GM19467 (cell line): ENCODE measurements at regions not wholly inside any gene's neighbourhood (a gene's known extent, or its start where the extent isn't known, plus 50 kb on each side); places are given as distances from the start of the nearest gene placed in this dataset.

Source experiments
- ATAC-seq: cut with Tn5 transposase; IDR thresholded peaks from one replicate; pipeline ENCODE4 v1.9.1; 2021; ENCODE audit warnings: mild to moderate bottlenecking, moderate library complexity; ENCODE audit not compliant: unreplicated experiment

- no peak for ATAC-seq
These were observed 171.5 kb upstream of the EEA1 start for GRCh38 chr12:93100610-93101009.

GRCh38 chr12:93101367-93101766 is 172.3 kb upstream of the EEA1 start:
- no peak for ATAC-seq

GRCh38 chr12:93102312-93102711 is 173.2 kb upstream of the EEA1 start:
- ATAC-seq, result no peak

GRCh38 chr12:93102744-93103143 is 173.6 kb upstream of the EEA1 start:
- no peak for ATAC-seq

- ATAC-seq, result no peak
These were observed 174.1 kb upstream of the EEA1 start for GRCh38 chr12:93103154-93103553.

GRCh38 chr12:93104535-93104934 is 175.4 kb upstream of the EEA1 start:
- no peak for ATAC-seq

- no peak for ATAC-seq
These were observed 177.8 kb upstream of the EEA1 start for GRCh38 chr12:93106910-93107309.

GRCh38 chr12:93107514-93108312 is 178.6 kb upstream of the EEA1 start:
- ATAC-seq, result no peak

- ATAC-seq, result no peak
These were observed 179.9 kb upstream of the EEA1 start for GRCh38 chr12:93108985-93109384.

- no peak for ATAC-seq
These were observed 180.6 kb upstream of the EEA1 start for GRCh38 chr12:93109551-93110203.

- no peak for ATAC-seq
These were observed 182.7 kb upstream of the EEA1 start for GRCh38 chr12:93111773-93112172.

- ATAC-seq, result no peak
These were observed 184.4 kb upstream of the EEA1 start for GRCh38 chr12:93113317-93114006.

- ATAC-seq, result no peak
These were observed 186.1 kb upstream of the EEA1 start for GRCh38 chr12:93115198-93115601.

- no peak for ATAC-seq
These were observed 186.6 kb upstream of the EEA1 start for GRCh38 chr12:93115646-93116045.

- no peak for ATAC-seq
These were observed 187.5 kb upstream of the EEA1 start for GRCh38 chr12:93116632-93117031.

GRCh38 chr12:93121729-93122488 is 192.8 kb upstream of the EEA1 start:
- no peak for ATAC-seq

GRCh38 chr12:93122569-93123091 is 193.5 kb upstream of the EEA1 start:
- no peak for ATAC-seq

- ATAC-seq, result no peak
These were observed 196.0 kb upstream of the EEA1 start for GRCh38 chr12:93125126-93125525.

GRCh38 chr12:93126069-93126474 is 197.0 kb upstream of the EEA1 start:
- no peak for ATAC-seq

- no peak for ATAC-seq
These were observed 198.0 kb upstream of the EEA1 start for GRCh38 chr12:93127107-93127560.
